Panc1 (cell line): ENCODE measurements at regions not wholly inside any gene's neighbourhood (a gene's known extent, or its start where the extent isn't known, plus 50 kb on each side); places are given as distances from the start of the nearest gene placed in this dataset.

Source experiments
- ATAC-seq: fragments of 200-7000 bp; cut with Tn5 transposase; 2 replicates; pipeline ENCODE4 v1.9.1; 2020; ENCODE audit warnings: mild to moderate bottlenecking, moderate library complexity
- BruUV-seq: library from RNA; stranded (reverse); fragments of 400-500 nt; replicated peaks from 2 replicates; lab custom pipeline; 2021; lab: Mats Ljungman, UMichigan
- CTCF ChIA-PET: fragments of 300-600 bp; sonication (Branson Sonifier 250); formaldehyde crosslinking; loops from one replicate; lab custom pipeline; 2022; ENCODE audit warnings: antibody characterized with exemption; lab: Charles Lee
- POLR2A ChIA-PET: fragments of 300-600 bp; sonication (Branson Sonifier 250); formaldehyde crosslinking; loops from one replicate; lab custom pipeline; 2022; ENCODE audit warnings: antibody characterized with exemption; lab: Charles Lee
- DNase-seq: peaks from one replicate; pipeline ENCODE4 v3.0.0-alpha.2; 2010; ENCODE audit warnings: low read depth, low spot score
- H3K27ac ChIP-seq: 2 replicates; pipeline ENCODE4 v1.5.1; 2011; ENCODE audit warnings: mild to moderate bottlenecking, low read length, inconsistent platforms
- H3K27me3 ChIP-seq: fragments of 200-500 bp; sonication (Bioruptor generic); 2 replicates; pipeline ENCODE4 v1.6.0; 2014; ENCODE audit warnings: low read length, inconsistent platforms; ENCODE audit not compliant: control insufficient read depth, insufficient read depth
- H3K36me3 ChIP-seq: fragments of 200-500 bp; sonication (Bioruptor generic); 2 replicates; pipeline ENCODE4 v1.5.1; 2014; ENCODE audit warnings: inconsistent platforms, mild to moderate bottlenecking, low read length, moderate library complexity; ENCODE audit not compliant: control insufficient read depth, insufficient read depth
- H3K4me1 ChIP-seq: 2 replicates; pipeline ENCODE4 v1.5.1; 2011; ENCODE audit warnings: inconsistent platforms, mild to moderate bottlenecking, low read length, moderate library complexity; ENCODE audit not compliant: control insufficient read depth, insufficient read depth
- H3K4me3 ChIP-seq, 2 experiments: 2 replicates each; pipeline ENCODE4 v1.5.1; 2011 to 2012; ENCODE audit warnings: low read depth in 2 of 2, low read length in 2 of 2, mild to moderate bottlenecking in 2 of 2, inconsistent platforms in 1 of 2, moderate library complexity in 1 of 2
- H3K9me3 ChIP-seq: fragments of 200-500 bp; sonication (Bioruptor generic); 2 replicates; pipeline ENCODE4 v1.5.1; 2014; ENCODE audit warnings: low read depth, mild to moderate bottlenecking, inconsistent platforms, low read length, moderate library complexity; ENCODE audit not compliant: control insufficient read depth, insufficient read depth
- CTCF ChIP-seq: fragments of 450-650 bp; IDR thresholded peaks from 2 replicates; pipeline ENCODE4 v1.5.1; 2017; ENCODE audit warnings: mild to moderate bottlenecking
- POLR2AphosphoS5 ChIP-seq: IDR thresholded peaks from 2 replicates; pipeline ENCODE4 v1.6.1; 2012; ENCODE audit warnings: mild to moderate bottlenecking, low read depth, low read length, moderate library complexity
- REST ChIP-seq, 2 experiments: IDR thresholded peaks; 2 replicates each; pipeline ENCODE4 v1.6.1; 2011 to 2012; ENCODE audit warnings: low read depth in 2 of 2, control low read depth in 1 of 2, low read length in 1 of 2, mild to moderate bottlenecking in 1 of 2, moderate library complexity in 1 of 2; ENCODE audit not compliant: insufficient read depth in 1 of 2
- SIN3A ChIP-seq: IDR thresholded peaks from 2 replicates; pipeline ENCODE4 v1.6.1; 2012; ENCODE audit warnings: low read depth, mild to moderate bottlenecking, low read length, moderate library complexity, borderline replicate concordance; ENCODE audit not compliant: insufficient read depth
- TCF7L2 ChIP-seq: IDR thresholded peaks from 2 replicates; pipeline ENCODE4 v1.6.1; 2011; ENCODE audit warnings: mild to moderate bottlenecking, low read depth, low read length, inconsistent platforms
- in situ Hi-C: cut with HindIII; loops from 2 replicates; pipeline ENCODE4 v1.10.0; 2016; ENCODE audit warnings: low sequenced_read_pairs, low pct_unique_long_range_greater_than_20kb
- intact Hi-C: fragments of 100-400 bp; cut with micrococcal nuclease; formaldehyde crosslinking; loops from one replicate; pipeline ENCODE4 v1.10.0; 2022; ENCODE audit not compliant: unreplicated experiment

GRCh38 chr11:104322696-104323095 is 158.7 kb upstream of the PDGFD start:
- Histone ChIP-seq H3K36me3 (no peaks in the 10 kb centered on the region), H3K4me3 (no peak overlapping the region), H3K4me1 (no peaks in the 10 kb centered on the region), H3K27ac (no peak overlapping the region), H3K9me3 (no peaks in the 10 kb centered on the region), H3K27me3 (no peaks in the 10 kb centered on the region)
- no TSS peak for BruUV-seq
- no peak for ATAC-seq
- in situ Hi-C loops = no loop called here
- no peak for DNase-seq
- CTCF ChIA-PET = no interaction called here
- POLR2A ChIA-PET = no interaction called here
- TF ChIP-seq REST (IDR thresholded peaks at IDR 0.05; ENCODE audit: insufficient read depth in 1 of 2, low read depth in 2 of 2, low read length in 1 of 2) (no peak), CTCF (no peak), TCF7L2 (no peak), POLR2AphosphoS5 (no peak), SIN3A (no peak)
- intact Hi-C loops = no loop called here

GRCh38 chr11:104320956-104321355 is 157.0 kb upstream of the PDGFD start:
- Histone ChIP-seq H3K27me3 (no peaks in the 10 kb centered on the region), H3K27ac (no peak overlapping the region), H3K4me1 (no peaks in the 10 kb centered on the region), H3K9me3 (no peaks in the 10 kb centered on the region), H3K36me3 (no peaks in the 10 kb centered on the region), H3K4me3 (no peak overlapping the region)
- in situ Hi-C loops = no loop called here
- ChIA-PET CTCF (no interaction called here), POLR2A (no interaction called here)
- DNase-seq = no peak
- BruUV-seq = no TSS peak
- no peak for TF ChIP-seq CTCF
- TF ChIP-seq REST (IDR thresholded peaks at IDR 0.05; ENCODE audit: insufficient read depth in 1 of 2, low read depth in 2 of 2, low read length in 1 of 2) = no peak
- no peak for TF ChIP-seq TCF7L2
- TF ChIP-seq POLR2AphosphoS5 = no peak
- TF ChIP-seq SIN3A = no peak
- intact Hi-C loops = no loop called here
- no peak for ATAC-seq
